GM21619 (cell line): ENCODE measurements at regions not wholly inside any gene's neighbourhood (a gene's known extent, or its start where the extent isn't known, plus 50 kb on each side); places are given as distances from the start of the nearest gene placed in this dataset.
"Not testable (repeated sequence)": the region's sequence is repeated elsewhere in the genome, so short reads cannot be mapped to it uniquely, and the experiment has no call there.

Experiments
- ATAC-seq: cut with Tn5 transposase; IDR thresholded peaks from one replicate; pipeline ENCODE4 v1.9.1; 2021; ENCODE audit not compliant: unreplicated experiment

DNA sequence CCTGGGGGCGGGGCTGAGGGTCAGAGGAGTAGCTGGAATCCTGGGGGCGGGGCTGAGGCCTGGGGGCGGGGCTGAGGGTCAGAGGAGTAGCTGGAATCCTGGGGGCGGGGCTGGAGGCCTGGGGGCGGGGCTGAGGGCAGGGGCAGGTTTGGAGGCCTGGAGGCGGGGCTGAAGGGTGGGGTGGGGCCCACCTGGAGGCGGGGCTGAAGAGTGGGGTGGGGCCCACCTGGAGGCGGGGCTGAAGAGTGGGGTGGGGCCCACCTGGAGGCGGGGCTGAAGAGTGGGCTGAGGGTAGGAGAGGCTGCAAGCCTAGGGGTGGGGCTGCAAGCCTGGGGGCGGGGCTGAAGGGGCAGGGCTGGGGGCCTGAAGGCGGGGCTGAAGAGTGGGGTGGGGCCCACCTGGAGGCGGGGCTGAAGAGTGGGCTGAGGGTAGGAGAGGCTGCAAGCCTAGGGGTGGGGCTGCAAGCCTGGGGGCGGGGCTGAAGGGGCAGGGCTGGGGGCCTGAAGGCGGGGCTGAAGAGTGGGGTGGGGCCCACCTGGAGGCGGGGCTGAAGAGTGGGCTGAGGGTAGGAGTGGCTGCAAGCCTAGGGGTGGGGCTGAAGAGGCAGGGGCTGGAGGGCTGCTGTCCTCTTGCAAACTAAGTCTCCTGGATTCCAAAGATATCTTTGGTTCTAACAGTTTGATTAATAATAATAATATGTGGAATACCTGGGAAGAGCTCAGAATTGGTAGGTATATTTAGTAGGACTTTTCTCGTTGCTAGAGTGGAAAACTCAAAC lies 1329.7 kb downstream of the BRD1 start:
- ATAC-seq, result not testable (repeated sequence)

DNA sequence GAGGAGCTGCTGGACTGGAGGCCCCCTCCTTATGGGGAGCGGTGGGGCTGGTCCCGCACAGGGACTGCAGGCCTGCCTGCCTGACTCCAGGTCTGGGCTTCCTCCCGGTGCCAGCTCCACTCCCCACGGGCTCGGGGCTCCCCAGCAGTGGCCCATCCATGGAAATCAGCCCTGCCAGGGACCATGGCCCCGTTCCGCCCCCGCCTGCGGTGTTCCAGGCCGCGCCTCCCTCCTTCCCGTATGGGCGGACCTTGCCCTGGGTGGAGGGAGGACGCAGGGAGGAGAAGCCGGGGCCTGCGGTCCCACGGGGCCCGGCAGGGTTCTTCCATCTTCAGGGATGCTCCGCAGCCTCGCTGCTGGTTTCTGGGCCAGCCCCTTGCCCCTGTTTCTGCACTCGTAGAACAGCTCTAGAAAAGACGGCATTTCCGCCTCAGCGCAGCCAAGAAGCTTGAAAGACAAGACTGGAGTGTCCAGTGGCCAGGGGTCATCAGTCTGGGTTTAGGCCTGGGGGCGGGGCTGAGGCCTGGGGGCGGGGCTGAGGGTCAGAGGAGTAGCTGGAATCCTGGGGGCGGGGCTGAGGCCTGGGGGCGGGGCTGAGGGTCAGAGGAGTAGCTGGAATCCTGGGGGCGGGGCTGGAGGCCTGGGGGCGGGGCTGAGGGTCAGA lies 1330.6 kb downstream of the BRD1 start:
- no peak for ATAC-seq

- no peak for ATAC-seq
Measured at GRCh38 chr22:48496226-48496845, 1331.3 kb downstream of the BRD1 start.

DNA sequence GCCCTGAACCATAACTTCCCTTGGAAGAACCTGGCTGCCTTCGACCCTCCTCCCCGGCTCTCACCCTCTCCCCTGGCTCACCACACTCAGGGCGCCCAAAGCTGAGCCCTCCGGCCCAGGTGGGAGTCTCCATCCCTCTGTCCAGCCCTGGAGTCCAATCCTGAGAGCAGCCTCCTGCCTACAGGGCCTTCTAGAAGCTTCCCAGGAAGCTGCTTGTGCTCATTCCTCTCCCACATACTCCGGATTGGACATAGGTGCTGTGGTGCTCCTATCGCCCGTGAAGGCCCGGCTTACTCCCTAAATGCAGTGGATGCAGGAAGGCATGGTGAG lies 1332.0 kb downstream of the BRD1 start:
- no peak for ATAC-seq

GRCh38 chr22:48494968-48495750 lies 1332.5 kb downstream of the BRD1 start:
- no peak for ATAC-seq

GRCh38 chr22:48494256-48494967 lies 1333.3 kb downstream of the BRD1 start:
- no peak for ATAC-seq

- ATAC-seq, result no peak
Measured at GRCh38 chr22:48493733-48494132, 1333.9 kb downstream of the BRD1 start.

DNA sequence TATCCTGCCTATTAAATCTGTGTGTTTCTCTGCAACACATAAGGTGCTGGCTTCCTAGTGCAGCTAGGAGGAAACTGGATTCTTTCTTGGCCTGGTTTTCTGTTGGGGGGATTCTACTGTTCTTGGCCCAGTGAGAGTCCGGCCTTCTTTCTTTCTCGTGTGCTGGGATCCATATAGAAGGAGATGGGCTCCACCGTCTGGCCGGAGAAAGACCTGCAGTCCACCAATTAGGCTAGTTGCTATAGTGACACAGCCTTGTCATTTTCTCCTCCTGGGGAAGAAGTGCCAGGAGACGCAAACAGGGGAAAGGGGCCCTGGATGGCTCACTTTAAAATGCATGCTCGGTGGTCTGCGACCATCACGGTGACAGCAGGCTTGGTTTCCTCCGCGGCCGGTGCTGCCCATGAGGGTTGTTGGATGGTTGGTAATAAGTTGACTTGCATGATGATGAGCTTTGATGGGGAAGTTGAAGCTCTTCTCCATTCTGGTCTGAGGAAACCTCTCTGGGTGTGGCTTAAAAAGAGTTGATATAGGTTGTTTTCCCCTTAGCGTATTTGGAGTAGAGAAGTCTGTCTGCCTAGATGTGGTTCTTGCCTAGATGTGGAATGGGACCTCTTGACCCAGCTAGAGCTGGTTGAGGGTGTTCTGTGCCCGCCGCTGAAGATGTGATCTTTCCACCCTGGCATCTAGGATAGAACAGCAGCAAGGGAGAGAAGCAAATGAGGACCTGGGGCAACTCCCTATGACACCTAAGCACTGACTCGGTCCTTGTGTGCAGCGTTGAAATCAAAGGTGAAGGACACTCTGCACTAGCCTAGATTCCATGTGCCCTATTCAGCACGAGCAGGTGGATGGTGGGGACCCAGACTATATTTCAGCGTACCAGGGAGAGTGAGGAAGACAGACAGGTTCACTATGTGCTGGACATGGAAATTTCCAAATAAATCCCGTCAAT lies 1335.0 kb downstream of the BRD1 start:
- ATAC-seq, result no peak

DNA sequence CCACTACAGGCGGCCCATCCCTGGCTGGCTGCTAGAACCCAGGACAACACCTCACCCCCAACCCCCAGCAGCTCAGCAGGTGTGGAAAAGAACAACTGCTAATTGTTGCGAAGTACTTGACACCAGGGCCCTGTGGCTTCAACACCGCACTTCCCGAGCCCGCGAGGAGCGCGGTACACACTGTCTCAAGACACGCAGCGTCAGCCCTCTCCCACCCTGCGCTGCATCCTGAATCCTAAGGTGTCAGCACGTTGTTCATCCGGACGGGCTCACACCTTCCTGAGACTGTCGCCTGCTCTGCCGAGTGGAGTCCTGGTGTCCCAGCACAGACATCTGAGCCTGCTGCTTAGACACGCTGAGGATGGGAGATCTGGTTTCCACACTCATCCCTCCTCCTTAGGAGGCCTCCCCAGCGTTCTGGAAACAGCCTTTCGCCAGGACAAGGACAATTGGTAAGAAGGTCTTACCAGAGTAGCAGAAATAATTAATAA lies 1336.2 kb downstream of the BRD1 start:
- ATAC-seq, result no peak

- ATAC-seq, result no peak
Measured at GRCh38 chr22:48490500-48491411, 1336.9 kb downstream of the BRD1 start.

DNA sequence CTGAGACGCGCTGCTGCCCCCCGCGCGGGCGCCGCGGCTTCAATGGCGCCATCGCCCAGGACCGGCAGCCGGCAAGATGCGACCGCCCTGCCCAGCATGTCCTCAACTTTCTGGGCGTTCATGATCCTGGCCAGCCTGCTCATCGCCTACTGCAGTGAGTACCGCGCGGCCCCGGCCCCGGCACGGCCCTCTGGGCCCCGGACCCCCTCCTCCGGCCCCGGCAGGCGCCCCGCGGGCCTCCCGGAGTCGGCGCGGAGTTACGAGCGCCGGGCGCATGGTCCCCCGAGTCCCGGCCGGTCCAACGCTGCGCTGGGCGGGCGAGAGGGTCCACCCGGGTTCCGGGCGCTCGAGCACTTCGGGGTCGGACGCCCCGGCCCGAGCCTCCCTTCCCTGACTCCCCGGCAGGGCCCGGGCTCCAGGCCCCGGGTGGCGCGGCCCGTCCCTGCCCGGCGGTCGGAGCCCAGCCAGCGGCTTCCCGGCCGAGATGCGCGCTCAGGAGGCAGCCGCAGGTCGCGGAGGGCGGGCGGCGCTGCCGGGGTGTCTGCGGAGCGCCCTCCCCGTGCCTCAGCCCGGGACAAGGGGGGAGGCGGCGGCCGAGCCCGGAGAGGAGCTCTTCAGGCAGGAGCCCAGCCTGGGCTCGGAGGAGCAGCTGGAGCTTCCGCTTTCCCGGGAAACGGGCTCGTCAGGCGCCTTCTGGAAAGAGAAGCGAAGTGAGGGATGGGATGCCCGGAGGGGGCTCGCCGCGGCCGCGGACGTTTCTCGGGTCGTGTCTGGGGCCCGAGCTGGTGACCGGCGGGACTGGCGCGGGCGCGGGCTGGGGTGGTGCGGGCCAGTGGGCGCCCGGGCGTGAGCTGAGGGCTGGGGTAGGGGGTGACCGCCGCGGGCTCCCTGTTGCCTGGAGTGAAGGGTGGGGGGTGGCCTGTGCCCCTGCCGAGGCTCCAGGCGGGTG lies 1337.8 kb downstream of the BRD1 start:
- ATAC-seq, result no peak

DNA sequence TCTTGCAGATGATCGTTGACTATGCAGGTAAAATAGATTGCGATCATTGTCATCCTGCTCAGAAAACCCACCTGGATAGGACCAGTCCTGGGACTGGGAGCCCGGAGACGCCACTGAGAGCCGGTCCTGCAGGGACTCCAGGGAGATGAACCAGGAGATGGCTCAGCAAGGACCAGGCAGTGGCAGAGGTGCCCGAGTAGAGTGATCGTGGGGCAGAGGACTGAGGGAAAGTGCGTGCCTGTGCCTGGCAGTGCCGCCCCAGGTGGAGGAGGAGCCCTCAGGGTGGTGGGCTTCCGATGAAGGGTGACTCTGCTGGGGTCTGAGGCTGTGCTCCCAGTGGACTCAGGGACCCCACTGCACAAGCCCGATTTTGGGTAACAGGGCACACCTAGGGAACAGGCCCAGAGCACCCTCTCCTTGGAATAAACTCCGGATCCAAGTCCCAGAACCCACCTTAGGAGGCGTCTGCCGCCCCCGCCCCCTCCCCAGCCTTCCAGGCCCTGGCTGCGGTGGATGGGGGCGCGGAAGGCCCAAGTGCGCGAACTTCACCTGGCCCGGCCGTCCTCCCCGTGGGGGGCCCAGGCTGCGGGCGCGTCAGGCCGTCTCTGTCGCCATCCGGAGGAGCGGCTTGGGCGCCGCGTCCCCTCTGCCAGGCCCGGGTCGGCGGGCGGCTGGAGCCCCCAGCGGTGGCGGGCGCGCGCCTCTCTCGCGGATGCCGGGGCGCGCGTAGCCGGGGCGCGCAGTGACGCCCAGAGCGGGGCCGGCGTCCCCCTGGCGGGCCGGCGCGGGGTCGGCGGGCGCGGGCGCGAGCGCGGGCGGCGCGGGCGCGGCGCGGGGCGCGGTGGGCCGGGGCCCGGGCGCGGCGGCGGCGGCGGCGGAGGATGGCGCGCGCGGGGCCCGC lies 1338.8 kb downstream of the BRD1 start:
- ATAC-seq, result no peak

DNA sequence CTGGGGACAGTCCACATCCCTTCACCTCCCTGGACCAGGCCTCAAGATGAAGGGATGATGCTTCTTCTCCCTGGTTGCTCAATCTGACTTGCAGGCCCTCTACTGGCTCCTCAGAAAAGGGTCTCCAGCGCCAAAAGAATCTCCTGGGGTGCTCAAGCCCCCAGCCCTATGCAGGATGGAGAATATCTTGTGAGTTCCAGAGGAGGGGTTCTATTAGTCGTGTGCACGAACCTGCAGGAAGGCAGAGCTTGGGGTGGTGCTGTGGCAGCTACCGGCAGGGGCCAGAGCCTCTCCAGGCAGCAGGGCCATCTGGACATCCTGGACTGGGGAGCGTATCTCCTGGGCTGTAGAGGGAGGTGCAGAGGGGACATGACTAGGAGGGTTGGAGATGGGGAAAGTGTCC lies 1339.5 kb downstream of the BRD1 start:
- ATAC-seq, result no peak

DNA sequence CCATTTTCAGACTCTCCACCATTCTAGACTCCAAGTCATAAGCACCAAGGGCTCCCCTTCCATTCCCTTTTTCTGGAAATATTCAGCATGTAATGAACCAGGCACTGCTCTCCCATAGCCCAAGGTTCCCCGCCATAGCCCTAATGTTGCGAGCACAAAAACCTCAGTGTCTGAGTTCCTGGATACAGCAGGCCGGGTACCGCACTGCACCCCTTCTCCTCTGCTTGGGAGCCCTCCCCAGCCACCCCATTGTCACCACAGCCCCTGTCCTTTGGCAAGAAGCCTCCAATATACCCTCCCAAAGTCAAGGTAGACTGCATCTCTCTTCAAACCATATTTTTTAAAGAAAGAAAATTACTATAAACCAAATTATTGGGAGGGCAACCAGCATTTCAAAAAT lies 1341.1 kb downstream of the BRD1 start:
- no peak for ATAC-seq

GRCh38 chr22:48486134-48486532 lies 1341.5 kb downstream of the BRD1 start:
- ATAC-seq, result no peak
